ENCODE measurements at regions not wholly inside any gene's neighbourhood (a gene's known extent, or its start where the extent isn't known, plus 50 kb on each side); places are given as distances from the start of the nearest gene placed in this dataset.

- TF ChIP-seq, protein P1, sequence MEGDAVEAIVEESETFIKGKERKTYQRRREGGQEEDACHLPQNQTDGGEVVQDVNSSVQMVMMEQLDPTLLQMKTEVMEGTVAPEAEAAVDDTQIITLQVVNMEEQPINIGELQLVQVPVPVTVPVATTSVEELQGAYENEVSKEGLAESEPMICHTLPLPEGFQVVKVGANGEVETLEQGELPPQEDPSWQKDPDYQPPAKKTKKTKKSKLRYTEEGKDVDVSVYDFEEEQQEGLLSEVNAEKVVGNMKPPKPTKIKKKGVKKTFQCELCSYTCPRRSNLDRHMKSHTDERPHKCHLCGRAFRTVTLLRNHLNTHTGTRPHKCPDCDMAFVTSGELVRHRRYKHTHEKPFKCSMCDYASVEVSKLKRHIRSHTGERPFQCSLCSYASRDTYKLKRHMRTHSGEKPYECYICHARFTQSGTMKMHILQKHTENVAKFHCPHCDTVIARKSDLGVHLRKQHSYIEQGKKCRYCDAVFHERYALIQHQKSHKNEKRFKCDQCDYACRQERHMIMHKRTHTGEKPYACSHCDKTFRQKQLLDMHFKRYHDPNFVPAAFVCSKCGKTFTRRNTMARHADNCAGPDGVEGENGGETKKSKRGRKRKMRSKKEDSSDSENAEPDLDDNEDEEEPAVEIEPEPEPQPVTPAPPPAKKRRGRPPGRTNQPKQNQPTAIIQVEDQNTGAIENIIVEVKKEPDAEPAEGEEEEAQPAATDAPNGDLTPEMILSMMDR (IDR thresholded peaks at IDR 0.05; ENCODE audit: poor library complexity), result no peak
- TF ChIP-seq EZH2phosphoT487 (IDR thresholded peaks at IDR 0.05; ENCODE audit: low read depth, severe bottlenecking, unreplicated experiment) (no peak), EZH2 (IDR thresholded peaks at IDR 0.05; ENCODE audit: borderline replicate concordance) (no peak)
- Histone ChIP-seq H3K79me2 (no peaks in the 10 kb centered on the region), H2AFZ (no peak overlapping the region), H3K4me3 (no peak overlapping the region), H3K9me3 (ENCODE audit: low read depth) (no peaks in the 10 kb centered on the region), H3K4me2 (no peak overlapping the region), H4K20me1 (ENCODE audit: insufficient read depth, poor library complexity, severe bottlenecking) (no peaks in the 10 kb centered on the region), H3K27ac (no peak overlapping the region), H3K36me3 (replicated peaks; ENCODE audit: insufficient read depth, low read depth) (no peaks in the 10 kb centered on the region), H3K27me3 (no peaks in the 10 kb centered on the region), H3K9me2 (replicated peaks; ENCODE audit: insufficient read depth) (no peaks in the 10 kb centered on the region), H3K4me1 (ENCODE audit: insufficient read depth) (no peaks in the 10 kb centered on the region)
- no peak for DNase-seq (ENCODE audit: low spot score)
- WGBS (ENCODE audit: low lambda C conversion rate, missing lambda C conversion rate), result 86% methylated on average over 8 of the region's 8 CpGs
These were observed 115.8 kb downstream of the NUFIP1 start for GRCh38 chr13:44873461-44873860.

DNA sequence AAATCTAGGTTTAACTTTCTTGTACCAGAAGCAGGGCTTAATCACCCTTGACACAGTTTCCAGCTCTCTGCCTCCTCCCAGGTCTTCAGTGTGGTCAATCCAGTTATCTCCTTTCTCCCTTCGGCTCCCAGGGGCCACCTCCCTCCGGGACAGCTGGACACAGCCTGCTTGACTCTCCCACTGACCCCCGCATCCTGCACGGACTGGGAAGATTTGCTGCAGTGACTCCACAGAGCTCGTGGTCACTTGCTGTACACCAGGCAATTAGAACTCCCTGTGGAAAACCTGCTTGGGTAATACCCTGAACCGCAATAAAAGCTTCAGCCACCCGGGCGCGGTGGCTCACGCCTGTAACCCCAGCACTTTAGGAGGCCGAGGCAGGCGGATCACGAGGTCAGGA is 116.5 kb downstream of the NUFIP1 start:
- Histone ChIP-seq H3K4me1 (ENCODE audit: insufficient read depth) (no peaks in the 10 kb centered on the region), H3K4me3 (no peak overlapping the region), H4K20me1 (ENCODE audit: insufficient read depth, poor library complexity, severe bottlenecking) (no peaks in the 10 kb centered on the region), H3K79me2 (no peaks in the 10 kb centered on the region), H2AFZ (no peak overlapping the region), H3K4me2 (no peak overlapping the region), H3K27me3 (no peaks in the 10 kb centered on the region), H3K27ac (no peak overlapping the region), H3K9me3 (ENCODE audit: low read depth) (no peaks in the 10 kb centered on the region), H3K36me3 (replicated peaks; ENCODE audit: insufficient read depth, low read depth) (no peaks in the 10 kb centered on the region), H3K9me2 (replicated peaks; ENCODE audit: insufficient read depth) (no peaks in the 10 kb centered on the region)
- no peak for DNase-seq (ENCODE audit: low spot score)
- TF ChIP-seq EZH2 (IDR thresholded peaks at IDR 0.05; ENCODE audit: borderline replicate concordance) (no peak), EZH2phosphoT487 (IDR thresholded peaks at IDR 0.05; ENCODE audit: low read depth, severe bottlenecking, unreplicated experiment) (no peak)
- TF ChIP-seq, protein P1 (IDR thresholded peaks at IDR 0.05; ENCODE audit: poor library complexity), result no peak
- WGBS (ENCODE audit: low lambda C conversion rate, missing lambda C conversion rate), result 90% methylated on average over 13 of the region's 13 CpGs

- no peaks in the 10 kb centered on the region for H3K79me2 ChIP-seq
- TF ChIP-seq, protein P1 (IDR thresholded peaks at IDR 0.05; ENCODE audit: poor library complexity), result no peak
- no peak for TF ChIP-seq EZH2 (IDR thresholded peaks at IDR 0.05; ENCODE audit: borderline replicate concordance)
- TF ChIP-seq EZH2phosphoT487 (IDR thresholded peaks at IDR 0.05; ENCODE audit: low read depth, severe bottlenecking, unreplicated experiment), result no peak
- H4K20me1 ChIP-seq (ENCODE audit: insufficient read depth, poor library complexity, severe bottlenecking), result no peaks in the 10 kb centered on the region
- 72% methylated on average over 6 of the region's 6 CpGs for WGBS (ENCODE audit: low lambda C conversion rate, missing lambda C conversion rate)
- no peak overlapping the region for H3K4me2 ChIP-seq
- no peaks in the 10 kb centered on the region for H3K36me3 ChIP-seq (replicated peaks; ENCODE audit: insufficient read depth, low read depth)
- H3K9me3 ChIP-seq (ENCODE audit: low read depth), result no peaks in the 10 kb centered on the region
- DNase-seq (ENCODE audit: low spot score), result no peak
- H3K27me3 ChIP-seq, result no peaks in the 10 kb centered on the region
- no peaks in the 10 kb centered on the region for H3K9me2 ChIP-seq (replicated peaks; ENCODE audit: insufficient read depth)
- H3K4me1 ChIP-seq (ENCODE audit: insufficient read depth), result no peaks in the 10 kb centered on the region
- no peak overlapping the region for H3K27ac ChIP-seq
- H2AFZ ChIP-seq, result no peak overlapping the region
- no peak overlapping the region for H3K4me3 ChIP-seq
These were observed 118.8 kb downstream of the NUFIP1 start for GRCh38 chr13:44870456-44870929.

DNA sequence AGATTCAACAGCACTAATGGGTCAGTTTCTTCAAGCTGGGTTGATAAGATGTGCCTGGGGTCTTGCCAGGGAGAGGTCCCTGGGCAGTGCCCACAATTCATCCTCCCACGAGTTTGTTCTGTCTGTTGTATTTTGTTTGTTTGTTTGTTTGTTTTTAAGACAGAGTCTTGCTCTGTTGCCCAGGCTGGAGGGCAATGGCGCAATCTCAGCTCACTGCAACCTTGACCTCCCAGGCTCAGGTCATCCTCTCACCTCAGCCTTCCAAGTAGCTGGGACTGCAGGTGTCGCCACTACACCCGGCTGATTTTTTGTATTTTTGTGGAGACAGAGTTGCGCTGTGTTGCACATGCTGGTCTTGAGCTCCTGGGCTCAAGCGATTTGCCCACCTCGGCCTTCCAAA is 120.1 kb downstream of the NUFIP1 start:
- Histone ChIP-seq H3K4me3 (no peak overlapping the region), H3K79me2 (no peaks in the 10 kb centered on the region), H3K4me2 (no peak overlapping the region), H3K9me2 (replicated peaks; ENCODE audit: insufficient read depth) (no peaks in the 10 kb centered on the region), H3K4me1 (ENCODE audit: insufficient read depth) (no peaks in the 10 kb centered on the region), H3K27ac (no peak overlapping the region), H3K36me3 (replicated peaks; ENCODE audit: insufficient read depth, low read depth) (no peaks in the 10 kb centered on the region), H2AFZ (no peak overlapping the region), H3K27me3 (no peaks in the 10 kb centered on the region), H3K9me3 (ENCODE audit: low read depth) (no peaks in the 10 kb centered on the region), H4K20me1 (ENCODE audit: insufficient read depth, poor library complexity, severe bottlenecking) (no peaks in the 10 kb centered on the region)
- WGBS (ENCODE audit: low lambda C conversion rate, missing lambda C conversion rate), result 79% methylated on average over 7 of the region's 7 CpGs
- no peak for DNase-seq (ENCODE audit: low spot score)
- TF ChIP-seq, protein P1 (IDR thresholded peaks at IDR 0.05; ENCODE audit: poor library complexity), result no peak
- TF ChIP-seq EZH2phosphoT487 (IDR thresholded peaks at IDR 0.05; ENCODE audit: low read depth, severe bottlenecking, unreplicated experiment) (no peak), EZH2 (IDR thresholded peaks at IDR 0.05; ENCODE audit: borderline replicate concordance) (no peak)
